T-helper 1 cell treated with Interleukin-12 subunit alpha and Interleukin-12 subunit beta and Interleukin-4 antibody, amounts not matched to agents 30 ng/mL and 1 ng/mL, for 36 hours (primary cell): ENCODE measurements at regions not wholly inside any gene's neighbourhood (a gene's known extent, or its start where the extent isn't known, plus 50 kb on each side); places are given as distances from the start of the nearest gene placed in this dataset.

Source experiments
- intact Hi-C: fragments of 100-400 bp; cut with micrococcal nuclease; formaldehyde crosslinking; loops from one replicate; pipeline ENCODE4 v1.15.1; 2024

DNA sequence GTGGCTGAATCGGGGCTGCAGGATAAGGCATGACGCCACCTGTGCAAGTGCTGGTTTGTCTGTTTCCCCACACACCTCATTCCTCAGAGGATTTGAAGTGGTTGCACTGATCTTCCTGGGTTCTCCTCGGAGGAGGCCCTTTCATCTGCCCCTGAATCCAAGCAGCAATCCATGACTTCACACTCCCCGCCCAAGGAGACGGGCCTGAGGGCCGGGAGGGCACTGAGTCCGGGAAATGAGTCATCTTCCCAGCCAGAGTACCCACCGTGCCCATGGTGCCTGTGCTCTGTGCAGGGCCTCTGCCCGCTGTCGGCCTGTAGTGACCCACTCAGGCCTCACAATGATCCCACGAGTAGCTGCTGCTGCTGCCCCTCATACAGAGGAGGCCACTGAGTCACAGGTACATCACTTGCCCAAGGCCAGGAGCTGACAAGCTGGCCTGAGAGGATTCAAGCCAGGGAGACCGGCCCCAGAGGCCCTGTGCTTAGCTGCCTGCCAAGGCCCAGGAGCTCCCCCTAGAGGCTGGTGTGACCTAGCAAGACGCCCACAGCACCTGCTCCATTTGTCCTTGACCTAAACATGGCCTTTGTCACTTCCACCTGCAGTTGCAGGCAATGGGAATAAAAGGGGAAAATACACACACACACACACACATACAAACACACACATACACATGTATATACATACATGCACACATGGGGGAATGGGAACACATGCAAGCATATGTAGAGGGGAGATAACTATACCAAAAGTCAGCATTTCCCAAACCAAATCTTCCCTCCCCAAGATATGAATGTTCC, 240.0 kb downstream of the C16orf95 start:
- intact Hi-C loops, result loop anchor here (1.0 kb wide), 1 partner anchor 514 kb away; no protein-coding TSS in a partner anchor

DNA sequence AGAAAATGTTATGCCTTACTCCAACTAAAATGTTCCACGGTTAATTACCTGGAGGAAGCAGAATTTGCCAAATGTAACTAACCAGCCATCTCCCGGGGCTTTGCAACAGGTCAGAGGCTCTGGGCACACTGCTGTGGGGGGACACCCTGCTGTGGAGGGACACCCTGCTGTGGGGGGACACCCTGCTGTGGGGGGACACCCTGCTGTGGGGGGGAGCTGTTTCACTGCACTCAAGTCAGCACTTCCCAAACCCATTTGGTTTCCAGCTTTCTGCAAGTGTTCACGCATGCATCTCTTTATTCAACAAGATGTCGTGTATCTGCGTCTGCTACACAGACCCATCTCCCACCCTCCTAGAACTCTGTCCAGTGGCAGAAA, 239.5 kb downstream of the C16orf95 start:
- intact Hi-C loops, result loop anchor here (1.0 kb wide), 1 partner anchor 514 kb away; no protein-coding TSS in a partner anchor

DNA sequence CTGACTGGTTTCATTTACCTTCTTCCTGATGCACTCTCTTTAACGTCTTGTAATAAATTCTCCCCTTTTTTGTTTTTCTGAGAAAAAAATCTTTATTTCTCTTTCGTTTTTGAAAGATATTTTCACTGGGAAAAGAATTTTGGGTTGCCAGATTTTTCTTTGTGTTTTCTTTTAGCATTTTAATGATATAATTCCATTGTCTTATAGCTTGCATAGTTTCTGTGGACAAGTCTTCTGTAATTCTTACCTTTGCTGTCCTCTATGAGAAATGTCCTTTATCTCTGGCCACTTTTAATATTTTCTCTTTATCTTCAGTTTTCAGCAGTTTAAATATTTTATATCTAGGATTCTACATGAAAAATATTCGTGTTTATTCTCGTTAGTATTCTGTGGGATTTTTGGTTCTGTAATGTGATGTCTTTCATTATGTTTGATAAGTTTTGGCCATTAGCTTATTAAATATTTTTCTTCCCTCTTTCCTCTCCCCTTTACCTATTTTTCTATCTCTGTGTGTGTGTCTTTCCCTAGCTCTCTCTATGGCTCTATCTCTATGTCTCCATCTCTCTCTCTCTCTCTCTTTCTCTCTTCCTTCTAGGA, 236.5 kb downstream of the C16orf95 start:
- intact Hi-C loops, result no loop called here

DNA sequence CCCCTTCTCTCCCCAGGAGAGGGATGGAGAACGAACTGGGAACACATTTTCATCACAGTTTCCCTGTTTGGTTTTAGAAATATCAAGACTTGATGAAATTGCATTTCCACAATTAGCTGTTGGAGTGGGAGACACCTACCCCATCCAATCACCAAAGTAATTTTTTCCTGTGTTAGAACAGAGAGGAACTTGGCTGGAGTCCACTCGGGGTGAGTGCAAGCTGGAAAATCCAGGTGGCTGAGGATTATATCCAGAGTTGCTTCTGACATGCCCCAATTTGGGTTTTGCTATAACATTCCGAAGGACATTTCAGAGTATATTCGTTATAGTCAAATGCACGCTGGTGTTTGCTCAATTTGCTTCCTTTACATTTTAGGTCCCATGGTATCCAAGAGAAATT, 231.8 kb downstream of the C16orf95 start:
- intact Hi-C loops, result no loop called here

DNA sequence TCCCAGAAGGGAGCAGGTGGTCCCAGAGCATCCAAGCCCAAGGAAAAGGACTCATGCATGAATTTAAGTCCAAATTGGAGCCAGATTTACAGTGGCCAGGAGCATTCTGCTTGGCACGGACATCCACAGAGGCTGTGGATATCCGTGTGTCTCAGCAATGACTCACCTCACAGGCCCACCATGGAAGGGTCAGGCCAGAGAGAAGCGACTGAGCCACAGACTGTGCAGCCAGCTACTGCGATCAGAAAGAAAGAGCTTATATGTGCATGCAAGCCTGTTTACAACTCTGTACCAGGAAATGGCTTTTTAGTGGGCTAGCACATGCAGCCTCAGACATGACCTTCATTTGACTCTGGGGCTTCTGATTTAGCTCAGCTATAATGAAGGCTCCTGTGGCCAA, 231.0 kb downstream of the C16orf95 start:
- intact Hi-C loops, result no loop called here

DNA sequence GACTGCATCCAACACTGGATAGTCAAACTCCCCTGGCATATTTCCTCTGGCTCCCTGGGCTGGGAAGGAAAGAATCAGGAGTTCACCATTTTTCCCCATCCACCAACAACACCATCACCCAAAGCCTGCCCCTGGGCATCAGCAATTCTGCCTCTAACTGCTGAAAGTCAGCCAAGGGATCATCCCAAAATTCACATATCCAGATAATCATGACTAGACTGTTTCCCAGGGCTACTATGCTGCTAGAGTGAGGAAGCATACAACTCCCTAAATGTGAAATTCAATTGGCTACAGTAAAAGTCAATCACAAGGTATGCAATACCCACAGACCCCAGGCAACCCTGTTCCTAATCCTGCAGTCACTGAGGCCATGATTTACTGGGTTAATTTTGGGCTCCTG, 230.6 kb downstream of the C16orf95 start:
- intact Hi-C loops, result no loop called here

DNA sequence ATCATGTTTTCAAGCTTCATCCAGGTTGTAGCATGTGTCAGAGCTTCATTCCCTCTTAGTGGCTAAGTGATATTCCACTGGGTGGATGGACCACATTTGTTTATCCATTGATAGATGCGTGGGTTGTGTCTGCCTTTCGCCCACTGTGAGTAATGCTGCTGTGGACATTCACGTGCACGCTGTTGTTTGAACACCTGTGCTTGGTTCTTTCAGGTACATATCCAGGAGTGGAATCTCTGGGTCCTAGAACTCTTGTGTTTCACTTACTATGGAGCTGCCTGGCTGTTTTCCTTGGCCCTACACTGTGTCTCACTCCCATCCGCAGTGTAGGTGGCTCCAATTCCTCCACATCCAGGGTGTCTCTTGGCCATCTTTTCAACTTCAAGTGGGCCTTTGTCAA, 224.2 kb downstream of the C16orf95 start:
- intact Hi-C loops, result no loop called here

DNA sequence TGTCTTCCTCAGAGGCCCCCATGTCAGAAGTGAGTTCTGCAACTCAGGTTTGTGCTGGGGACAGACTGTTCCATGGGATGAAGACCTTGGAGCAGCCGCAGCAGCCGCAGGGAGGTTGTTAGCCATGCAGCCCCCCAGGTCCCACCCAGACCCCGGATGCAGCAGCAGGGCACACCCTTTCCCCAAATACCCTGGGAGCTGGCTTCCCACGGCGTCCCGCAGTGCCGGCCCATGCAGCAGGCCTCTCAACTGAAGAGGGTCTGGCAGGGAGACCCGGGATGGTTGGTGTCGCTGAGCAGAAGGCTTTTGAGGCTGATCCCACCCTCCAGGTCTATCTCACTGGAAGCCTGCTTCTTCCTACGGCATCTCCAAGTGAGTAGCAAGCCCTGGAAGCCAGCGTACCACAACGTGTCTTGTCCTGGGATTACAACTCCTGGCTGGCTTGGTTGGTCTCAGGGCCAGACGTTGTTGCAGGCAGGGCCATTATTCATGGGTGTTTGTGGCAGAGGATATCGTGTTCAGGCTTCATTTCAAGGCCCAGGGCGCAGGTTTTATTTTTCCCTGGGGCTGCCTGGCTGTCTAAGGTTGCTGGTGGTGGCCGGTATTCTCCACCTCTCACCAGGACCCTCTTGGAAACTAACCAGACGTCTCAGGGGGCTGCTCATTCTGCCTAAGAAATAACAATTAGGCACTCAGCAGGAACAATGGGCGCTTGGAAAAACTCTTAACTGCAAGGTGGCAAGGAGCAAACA, 223.2 kb downstream of the C16orf95 start:
- intact Hi-C loops, result no loop called here

DNA sequence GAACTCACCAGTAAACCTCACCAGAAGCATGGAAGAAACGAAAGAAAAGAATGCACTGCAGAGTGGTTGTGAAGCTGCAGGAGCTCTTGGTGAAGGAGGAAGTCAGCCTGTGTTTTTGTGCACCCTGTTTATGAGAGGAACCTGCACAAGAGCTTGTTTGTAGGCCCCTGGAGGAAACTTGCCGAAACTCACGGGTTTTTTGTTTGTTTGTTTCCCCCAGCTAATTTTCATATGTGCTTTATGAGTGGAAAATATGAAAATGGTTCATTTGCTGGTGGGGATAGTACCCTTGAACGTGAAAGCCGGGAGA, 222.7 kb downstream of the C16orf95 start:
- intact Hi-C loops, result no loop called here

DNA sequence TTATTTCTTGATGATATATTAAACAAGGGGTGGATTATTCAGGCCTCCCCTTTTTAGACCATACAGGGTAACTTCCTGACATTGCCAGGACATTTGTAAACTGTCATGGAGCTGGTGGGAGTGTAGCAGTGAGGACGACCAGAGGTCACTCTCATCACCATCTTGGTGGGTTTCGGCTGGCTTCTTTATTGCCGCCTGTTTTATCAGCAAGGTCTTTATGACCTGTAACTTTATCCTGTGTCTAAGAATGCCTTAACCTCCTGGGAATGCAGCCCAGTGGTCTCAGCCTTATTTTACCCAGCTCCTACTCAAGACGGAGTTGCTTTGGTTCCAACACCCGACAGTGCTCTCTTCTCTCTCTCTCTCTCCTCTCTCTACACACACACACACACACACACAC, 221.9 kb downstream of the C16orf95 start:
- intact Hi-C loops, result no loop called here

DNA sequence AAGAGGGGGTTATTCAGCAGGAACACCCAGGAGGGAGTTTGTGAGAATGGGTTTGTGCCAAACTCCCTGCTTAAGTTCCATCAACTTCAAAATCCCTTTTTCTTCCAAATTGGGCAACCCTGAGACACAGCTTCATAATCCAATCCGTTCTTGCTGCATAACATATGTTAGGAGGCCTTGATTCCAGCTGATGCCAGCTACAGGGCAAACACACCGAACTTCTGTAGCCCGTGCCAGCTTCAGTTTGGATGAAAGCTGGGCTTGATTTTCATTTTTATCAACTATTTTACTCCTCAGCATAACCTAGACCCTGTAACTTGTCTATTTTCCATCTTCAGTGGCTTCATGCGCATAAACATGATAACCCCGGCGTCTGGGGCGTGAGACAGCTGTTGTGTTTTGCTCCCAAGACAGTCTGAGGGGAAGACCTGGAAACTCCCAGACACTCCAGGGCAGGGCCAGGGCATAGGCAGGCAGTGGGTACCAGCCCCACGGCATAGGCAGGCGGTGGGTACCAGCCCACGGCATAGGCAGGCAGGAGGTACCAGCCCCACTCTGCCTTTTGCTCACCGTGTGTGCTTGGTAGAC, 220.4 kb downstream of the C16orf95 start:
- intact Hi-C loops, result no loop called here

DNA sequence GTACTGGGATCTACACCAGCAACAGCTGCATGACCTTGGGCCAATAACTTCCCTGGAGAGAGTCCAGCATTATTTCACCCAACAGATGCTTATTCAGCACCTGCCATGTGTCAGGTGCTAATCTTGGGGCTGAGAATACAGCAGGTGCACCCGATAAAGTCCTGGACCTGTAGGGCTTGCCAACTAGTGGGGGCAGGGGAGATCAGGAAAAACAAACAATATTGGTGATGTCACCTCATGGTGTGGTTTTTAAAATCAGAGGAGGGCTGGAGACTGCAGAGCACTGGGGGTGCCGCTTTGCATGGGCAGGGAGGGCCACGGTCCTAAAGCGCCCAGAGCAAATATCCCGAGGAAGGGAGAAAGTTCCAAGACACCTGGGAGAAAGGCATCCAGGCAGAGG, 218.8 kb downstream of the C16orf95 start:
- intact Hi-C loops, result no loop called here

DNA sequence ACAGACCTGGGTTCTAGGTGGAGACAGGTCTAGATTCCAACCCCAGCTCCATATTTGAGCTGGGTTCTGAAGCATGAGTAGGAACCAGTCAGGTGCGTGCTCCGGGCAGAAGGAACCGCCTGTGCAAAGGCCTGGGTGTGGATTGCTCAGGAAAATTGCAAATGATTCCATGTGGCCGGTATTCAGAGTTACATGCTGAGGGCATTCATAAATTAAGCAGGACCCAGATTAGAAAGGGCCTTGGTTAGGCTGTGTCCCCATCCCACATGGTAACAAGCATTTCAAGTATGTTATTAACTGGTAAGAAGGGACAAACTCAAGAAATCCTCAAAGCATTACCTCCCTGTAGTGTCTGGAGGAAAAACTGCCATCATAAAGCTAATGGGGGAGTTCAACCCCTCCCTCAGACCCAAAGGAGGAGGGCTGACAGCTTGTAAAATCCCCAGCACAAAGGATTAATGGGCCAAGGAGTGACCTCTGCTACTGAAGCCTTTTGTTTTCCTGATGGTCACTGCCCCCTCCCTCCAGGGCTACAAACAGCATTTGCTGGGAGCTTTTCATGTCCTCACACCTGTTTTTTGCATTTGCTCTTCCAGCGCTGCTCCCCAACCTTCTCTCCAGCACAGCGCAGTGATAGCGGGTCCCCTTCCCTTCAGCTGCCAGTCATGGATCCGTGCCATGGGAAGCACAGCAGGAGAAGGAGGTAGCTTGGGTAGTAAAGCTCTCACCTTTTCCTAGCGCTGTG, 218.0 kb downstream of the C16orf95 start:
- intact Hi-C loops, result no loop called here

DNA sequence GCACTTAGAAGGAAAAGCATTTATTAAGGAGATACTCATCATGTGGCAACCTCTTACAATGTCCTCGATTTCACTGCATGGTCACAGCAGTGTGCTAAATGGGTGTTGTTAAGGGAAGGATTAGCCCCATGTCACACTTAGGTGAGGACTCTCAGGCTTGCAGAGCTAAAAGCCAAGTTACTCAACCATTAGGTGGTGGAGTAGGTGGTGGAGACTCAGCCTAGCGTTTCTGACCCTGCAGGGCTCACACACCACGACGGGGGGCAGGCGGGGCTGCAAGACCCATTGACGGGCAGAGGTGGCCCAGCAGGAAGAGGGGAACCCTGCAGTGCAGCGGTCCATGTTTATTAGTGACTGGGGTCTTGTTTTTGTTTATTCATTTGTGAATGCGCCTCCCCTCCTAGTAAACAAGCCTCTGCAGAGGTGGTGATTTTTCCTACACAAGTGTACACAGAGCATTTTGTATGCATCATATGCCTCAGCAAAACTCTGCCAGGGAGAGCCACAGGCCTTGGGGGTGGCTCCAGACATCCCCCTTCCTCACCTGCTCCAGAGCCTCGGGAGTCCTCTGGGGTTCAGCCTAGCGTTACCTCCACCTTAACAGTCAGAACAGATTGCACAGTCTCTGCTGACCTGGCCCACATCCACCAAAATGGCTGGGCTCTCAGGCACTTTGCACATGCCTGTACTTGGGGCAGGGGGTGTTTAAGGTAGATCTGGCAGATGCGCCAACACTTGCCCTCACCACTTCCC, 216.7 kb downstream of the C16orf95 start:
- intact Hi-C loops, result no loop called here

DNA sequence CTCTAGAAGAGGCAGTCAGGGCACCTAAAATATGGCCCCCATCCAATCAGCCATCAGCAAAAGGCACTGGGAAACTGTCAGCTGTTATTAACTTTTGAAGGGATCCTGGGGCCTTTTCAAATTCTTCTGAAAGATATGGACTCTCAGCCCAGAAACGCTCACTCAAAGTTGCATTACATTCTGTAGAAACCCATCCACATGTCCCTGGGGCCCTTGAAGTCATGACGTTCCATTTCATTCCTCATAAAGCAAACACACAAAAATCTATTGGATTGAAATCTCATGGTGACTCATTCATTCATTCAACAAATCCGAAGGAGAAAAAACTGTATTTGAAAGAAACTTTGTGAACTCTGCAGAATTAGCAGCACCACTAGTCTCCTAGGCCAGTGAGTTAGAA, 215.3 kb downstream of the C16orf95 start:
- intact Hi-C loops, result no loop called here

DNA sequence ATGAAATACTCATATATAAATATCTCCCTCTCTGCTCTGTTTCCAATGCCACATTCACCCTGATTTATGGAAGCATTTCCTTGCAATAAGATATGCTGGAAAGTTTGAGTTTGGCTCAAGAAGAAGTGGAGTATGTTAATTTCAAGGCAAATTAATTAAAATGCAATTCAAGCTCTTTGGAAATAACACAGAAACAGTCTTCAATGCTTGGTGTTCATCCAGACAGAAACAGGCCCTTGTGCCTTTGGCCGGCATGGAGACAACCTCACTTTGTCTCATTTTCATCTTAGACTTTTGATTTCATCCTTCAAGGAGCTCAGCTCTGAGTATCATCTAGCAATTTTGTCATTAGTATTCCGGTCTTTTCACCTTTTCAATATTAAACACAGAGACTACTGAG, 210.0 kb downstream of the C16orf95 start:
- intact Hi-C loops, result no loop called here

DNA sequence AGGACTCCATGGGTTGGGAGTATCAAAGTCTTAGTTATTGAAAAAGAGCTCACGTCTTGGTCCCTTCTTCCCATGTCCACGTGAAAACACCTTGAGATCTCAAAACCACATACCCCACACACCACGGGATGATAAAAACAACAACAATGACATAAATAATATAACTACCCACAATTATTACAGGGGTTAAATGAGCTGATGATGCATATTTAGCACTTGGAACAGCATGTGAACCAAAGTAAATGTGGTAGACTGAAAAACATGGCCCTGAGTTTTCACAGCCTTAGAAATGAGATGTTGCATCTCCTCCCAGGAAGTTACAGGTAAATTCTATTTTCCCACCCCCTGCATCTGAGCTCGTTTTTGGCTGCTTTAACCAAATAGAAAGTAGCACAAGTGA, 208.9 kb downstream of the C16orf95 start:
- intact Hi-C loops, result no loop called here

DNA sequence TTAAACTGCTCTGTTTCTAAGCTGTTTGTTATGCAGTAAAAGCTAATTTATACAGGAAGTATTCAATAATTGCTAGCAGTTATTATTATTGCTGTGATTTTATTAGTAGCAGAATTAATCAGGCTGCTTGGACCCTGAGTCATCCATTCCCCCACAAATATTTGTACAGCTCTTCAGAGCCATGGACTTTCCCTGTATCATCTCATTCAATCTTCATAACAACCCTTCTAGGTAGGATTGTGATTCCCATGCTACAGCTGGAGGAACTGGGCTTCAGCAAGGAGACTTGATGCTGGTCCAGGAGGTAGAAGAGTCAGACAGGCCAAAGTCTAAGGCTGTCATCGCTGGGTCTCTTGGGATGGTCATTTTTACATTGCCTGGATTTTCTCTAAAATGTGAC, 208.3 kb downstream of the C16orf95 start:
- intact Hi-C loops, result no loop called here

DNA sequence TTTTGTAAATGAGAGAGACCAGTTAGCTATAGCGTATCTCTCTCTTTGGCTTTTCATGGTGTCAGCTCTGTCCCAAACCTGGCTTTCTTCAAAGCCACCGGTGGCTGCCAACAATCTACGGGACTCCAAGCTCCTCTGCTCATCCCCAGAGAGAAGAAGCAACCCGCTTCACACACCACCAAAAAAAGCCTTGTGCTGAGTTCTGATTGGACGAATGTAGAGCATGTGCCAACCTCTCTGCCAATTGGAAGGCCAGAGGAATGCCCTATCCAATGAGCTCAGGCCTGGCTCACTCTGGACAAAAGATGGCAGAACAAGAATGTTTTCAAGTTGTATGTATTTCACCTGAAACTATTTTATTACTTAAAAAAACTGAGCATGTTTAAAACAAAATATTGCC, 202.4 kb downstream of the C16orf95 start:
- intact Hi-C loops, result no loop called here

DNA sequence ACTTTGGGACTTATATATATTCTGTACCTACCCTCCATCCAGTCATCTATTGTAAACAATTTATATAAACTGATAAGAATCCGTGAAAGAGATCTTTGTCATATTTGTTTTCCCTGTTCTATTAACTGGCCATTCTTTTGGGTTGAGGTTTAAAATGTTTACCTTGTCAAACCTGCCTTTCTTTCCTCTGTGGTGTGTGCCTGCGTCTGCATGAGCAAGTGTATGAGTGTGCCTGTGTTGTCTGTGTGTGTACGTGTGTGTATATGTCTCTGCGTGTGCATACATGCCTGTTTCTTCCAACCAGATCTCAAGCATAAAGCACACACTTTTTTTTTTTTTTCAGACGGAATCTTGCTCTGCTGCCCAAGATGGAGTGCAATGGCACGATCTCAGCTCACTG, 201.5 kb downstream of the C16orf95 start:
- intact Hi-C loops, result no loop called here

DNA sequence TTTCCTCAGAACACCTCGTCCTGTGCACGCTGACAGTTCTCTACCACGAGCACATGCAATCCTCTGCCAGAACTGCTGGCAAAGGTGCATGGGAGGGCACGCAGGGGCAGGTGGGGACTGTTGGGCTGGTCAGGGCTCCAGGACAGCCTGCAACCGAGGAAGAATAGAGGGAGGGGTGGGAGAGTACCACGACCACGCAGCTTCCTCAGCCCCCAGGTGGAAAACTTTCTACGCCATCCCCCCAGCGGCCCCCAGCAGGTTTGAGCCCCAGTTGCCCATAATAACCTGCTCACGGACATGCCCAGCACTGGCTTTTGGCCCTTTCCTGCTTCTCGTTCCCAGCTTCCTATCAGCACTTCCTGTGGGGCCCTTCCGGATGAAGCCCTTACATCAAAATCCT, 199.3 kb downstream of the C16orf95 start:
- intact Hi-C loops, result no loop called here
